ENCODE measurements at regions not wholly inside any gene's neighbourhood (a gene's known extent, or its start where the extent isn't known, plus 50 kb on each side); places are given as distances from the start of the nearest gene placed in this dataset.

DNA sequence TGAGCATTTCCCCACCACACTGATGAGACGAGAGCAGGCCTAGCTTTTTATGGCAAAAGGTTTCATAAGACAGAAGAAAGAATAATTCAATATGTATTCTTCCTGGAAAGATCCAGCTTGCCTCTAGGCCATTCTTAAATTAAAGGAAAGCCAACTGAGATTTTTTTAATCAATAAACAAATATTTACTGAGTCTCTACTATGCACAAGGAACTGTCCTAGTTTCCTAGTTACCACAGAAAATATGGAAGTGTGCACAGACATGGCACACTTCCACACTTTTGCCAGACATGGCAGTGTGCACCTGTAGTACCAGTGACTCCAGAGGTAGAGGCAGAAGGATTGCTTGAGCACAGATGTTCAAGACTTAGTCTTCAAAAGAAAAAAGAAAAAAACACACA lies 281.0 kb downstream of the CETN3 start:
- WGBS, 2 donors (ENCODE audit: low coverage in 1 of 2), result 76 to 91% methylated on average over 1 of the region's 1 CpG
- intact Hi-C loops (cut with DNase I; ENCODE audit: low total_unique reads) (no loop called here), in situ Hi-C loops (cut with MboI; ENCODE audit: low pct_ligation_motif_present in 1 of 4, low pct_unique_long_range_greater_than_20kb in 1 of 4, low sequenced_read_pairs in 3 of 4) (no loop called here)
- Histone ChIP-seq H3K27me3 (no peaks in the 10 kb centered on the region), H3K9me3 (no peaks in the 10 kb centered on the region), H3K27ac (no peak overlapping the region), H3K36me3 (no peaks in the 10 kb centered on the region), H3K4me1 (no peaks in the 10 kb centered on the region), H3K4me3 (no peak overlapping the region)
- no peak for DNase-seq
- TF ChIP-seq EP300 (IDR thresholded peaks at IDR 0.05; ENCODE audit: low read depth) (no peak), POLR2AphosphoS5 (IDR thresholded peaks at IDR 0.05) (no peak), POLR2A (IDR thresholded peaks at IDR 0.05) (no peak)
- TF ChIP-seq, protein P1, sequence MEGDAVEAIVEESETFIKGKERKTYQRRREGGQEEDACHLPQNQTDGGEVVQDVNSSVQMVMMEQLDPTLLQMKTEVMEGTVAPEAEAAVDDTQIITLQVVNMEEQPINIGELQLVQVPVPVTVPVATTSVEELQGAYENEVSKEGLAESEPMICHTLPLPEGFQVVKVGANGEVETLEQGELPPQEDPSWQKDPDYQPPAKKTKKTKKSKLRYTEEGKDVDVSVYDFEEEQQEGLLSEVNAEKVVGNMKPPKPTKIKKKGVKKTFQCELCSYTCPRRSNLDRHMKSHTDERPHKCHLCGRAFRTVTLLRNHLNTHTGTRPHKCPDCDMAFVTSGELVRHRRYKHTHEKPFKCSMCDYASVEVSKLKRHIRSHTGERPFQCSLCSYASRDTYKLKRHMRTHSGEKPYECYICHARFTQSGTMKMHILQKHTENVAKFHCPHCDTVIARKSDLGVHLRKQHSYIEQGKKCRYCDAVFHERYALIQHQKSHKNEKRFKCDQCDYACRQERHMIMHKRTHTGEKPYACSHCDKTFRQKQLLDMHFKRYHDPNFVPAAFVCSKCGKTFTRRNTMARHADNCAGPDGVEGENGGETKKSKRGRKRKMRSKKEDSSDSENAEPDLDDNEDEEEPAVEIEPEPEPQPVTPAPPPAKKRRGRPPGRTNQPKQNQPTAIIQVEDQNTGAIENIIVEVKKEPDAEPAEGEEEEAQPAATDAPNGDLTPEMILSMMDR (IDR thresholded peaks at IDR 0.05), result no peak

DNA sequence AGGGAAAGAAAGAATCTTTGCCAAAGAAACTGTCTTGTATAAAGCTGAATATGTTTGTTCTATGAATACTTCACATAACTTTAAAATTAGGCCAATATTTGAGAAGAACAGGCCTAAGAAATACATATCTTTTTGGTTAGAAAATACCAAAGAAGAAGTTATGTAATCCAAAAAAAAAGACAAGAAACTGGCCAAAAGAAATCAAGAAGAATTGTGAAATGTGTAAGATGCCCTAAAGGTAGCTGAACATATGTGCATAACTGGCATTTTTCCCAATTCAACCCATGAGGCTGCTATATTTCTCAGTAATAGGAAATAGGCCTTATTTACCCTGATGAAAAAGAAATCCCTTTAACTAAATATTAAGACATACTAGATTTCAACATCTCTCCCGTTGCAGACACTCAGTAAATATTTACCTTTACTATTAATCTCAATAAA lies 290.0 kb downstream of the CETN3 start:
- no peak for TF ChIP-seq POLR2AphosphoS5 (IDR thresholded peaks at IDR 0.05)
- H3K4me1 ChIP-seq, result peaks cover 0 to 3% (median 0%) of the 10 kb centered on the region in 4 donors
- WGBS, 2 donors (ENCODE audit: low coverage in 1 of 2), result 14 to 20% methylated on average over 1 of the region's 1 CpG
- H3K27me3 ChIP-seq, result no peaks in the 10 kb centered on the region
- in situ Hi-C loops (cut with MboI; ENCODE audit: low pct_ligation_motif_present in 1 of 4, low pct_unique_long_range_greater_than_20kb in 1 of 4, low sequenced_read_pairs in 3 of 4) (no loop called here), intact Hi-C loops (cut with DNase I; ENCODE audit: low total_unique reads) (no loop called here)
- no peaks in the 10 kb centered on the region for H3K9me3 ChIP-seq
- H3K27ac ChIP-seq, result no peak overlapping the region
- no peak for DNase-seq
- no peak overlapping the region for H3K4me3 ChIP-seq
- no peaks in the 10 kb centered on the region for H3K36me3 ChIP-seq

GRCh38 chr5:90117005-90117404 lies 292.6 kb downstream of the CETN3 start:
- intact Hi-C loops (cut with DNase I; ENCODE audit: low total_unique reads) (no loop called here), in situ Hi-C loops (cut with MboI; ENCODE audit: low pct_ligation_motif_present in 1 of 4, low pct_unique_long_range_greater_than_20kb in 1 of 4, low sequenced_read_pairs in 3 of 4) (no loop called here)
- Histone ChIP-seq H3K27ac (no peak overlapping the region), H3K27me3 (no peaks in the 10 kb centered on the region), H3K36me3 (no peaks in the 10 kb centered on the region), H3K9me3 (no peaks in the 10 kb centered on the region), H3K4me1 (peaks cover 0 to 3% (median 0%) of the 10 kb centered on the region in 4 donors), H3K4me3 (no peak overlapping the region)
- 100% methylated on average over 1 of the region's 1 CpG for WGBS, 2 donors (ENCODE audit: low coverage in 1 of 2)
- TF ChIP-seq POLR2A (IDR thresholded peaks at IDR 0.05), result no peak
- no peak for TF ChIP-seq POLR2AphosphoS5 (IDR thresholded peaks at IDR 0.05)
- TF ChIP-seq, protein P1 (IDR thresholded peaks at IDR 0.05), result no peak
- TF ChIP-seq EP300 (IDR thresholded peaks at IDR 0.05; ENCODE audit: low read depth), result no peak
- DNase-seq, result no peak

DNA sequence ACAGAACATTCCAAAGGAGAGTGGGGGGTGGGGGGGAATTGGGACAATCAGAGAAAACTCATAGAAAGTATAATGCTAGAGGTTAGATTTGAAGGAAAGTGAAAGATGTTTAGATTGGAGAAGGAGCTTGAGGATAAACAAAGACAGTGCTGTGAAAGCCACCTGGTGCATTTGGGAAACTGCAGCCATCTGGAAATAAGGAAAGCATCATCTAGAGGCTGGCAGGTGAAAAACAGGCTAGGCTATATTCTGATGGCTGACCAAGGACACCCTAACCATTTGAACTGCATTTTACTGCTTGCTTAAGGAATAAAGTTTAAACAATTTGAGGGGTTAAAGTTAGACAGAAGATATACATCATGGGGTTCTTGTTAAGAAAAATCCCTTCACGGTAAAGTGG lies 296.4 kb downstream of the CETN3 start:
- TF ChIP-seq POLR2AphosphoS5 (IDR thresholded peaks at IDR 0.05), result no peak
- TF ChIP-seq EP300 (IDR thresholded peaks at IDR 0.05; ENCODE audit: low read depth), result no peak
- TF ChIP-seq POLR2A (IDR thresholded peaks at IDR 0.05), result no peak
- TF ChIP-seq, protein P1 (IDR thresholded peaks at IDR 0.05), result no peak
- 25 to 45% methylated on average over 1 of the region's 1 CpG for WGBS, 2 donors (ENCODE audit: low coverage in 1 of 2)
- in situ Hi-C loops (cut with MboI; ENCODE audit: low pct_ligation_motif_present in 1 of 4, low pct_unique_long_range_greater_than_20kb in 1 of 4, low sequenced_read_pairs in 3 of 4) (no loop called here), intact Hi-C loops (cut with DNase I; ENCODE audit: low total_unique reads) (no loop called here)
- H3K27ac ChIP-seq, result no peak overlapping the region
- no peak for DNase-seq
- no peak overlapping the region for H3K4me3 ChIP-seq
- peaks cover 0 to 3% (median 0%) of the 10 kb centered on the region in 4 donors for H3K4me1 ChIP-seq
- H3K9me3 ChIP-seq, result no peaks in the 10 kb centered on the region
- H3K27me3 ChIP-seq, result no peaks in the 10 kb centered on the region
- no peaks in the 10 kb centered on the region for H3K36me3 ChIP-seq

- Histone ChIP-seq H3K4me3 (no peak overlapping the region), H3K9me3 (no peaks in the 10 kb centered on the region), H3K4me1 (peaks cover 0 to 3% (median 0%) of the 10 kb centered on the region in 4 donors), H3K27me3 (no peaks in the 10 kb centered on the region), H3K27ac (no peak overlapping the region), H3K36me3 (no peaks in the 10 kb centered on the region)
- no peak for DNase-seq
- no peak for TF ChIP-seq POLR2AphosphoS5 (IDR thresholded peaks at IDR 0.05)
- TF ChIP-seq, protein P1 (IDR thresholded peaks at IDR 0.05), result no peak
- TF ChIP-seq POLR2A (IDR thresholded peaks at IDR 0.05), result no peak
- TF ChIP-seq EP300 (IDR thresholded peaks at IDR 0.05; ENCODE audit: low read depth), result no peak
- 78 to 86% methylated on average over 2 of the region's 2 CpGs for WGBS, 2 donors (ENCODE audit: low coverage in 1 of 2)
- intact Hi-C loops (cut with DNase I; ENCODE audit: low total_unique reads), result no loop called here
- in situ Hi-C loops (cut with MboI; ENCODE audit: low pct_ligation_motif_present in 1 of 4, low pct_unique_long_range_greater_than_20kb in 1 of 4, low sequenced_read_pairs in 3 of 4), result no loop called here
Observed at GRCh38 chr5:90112033-90112692, 297.4 kb downstream of the CETN3 start.
